ENCODE measurements at regions not wholly inside any gene's neighbourhood (a gene's known extent, or its start where the extent isn't known, plus 50 kb on each side); places are given as distances from the start of the nearest gene placed in this dataset.

DNA sequence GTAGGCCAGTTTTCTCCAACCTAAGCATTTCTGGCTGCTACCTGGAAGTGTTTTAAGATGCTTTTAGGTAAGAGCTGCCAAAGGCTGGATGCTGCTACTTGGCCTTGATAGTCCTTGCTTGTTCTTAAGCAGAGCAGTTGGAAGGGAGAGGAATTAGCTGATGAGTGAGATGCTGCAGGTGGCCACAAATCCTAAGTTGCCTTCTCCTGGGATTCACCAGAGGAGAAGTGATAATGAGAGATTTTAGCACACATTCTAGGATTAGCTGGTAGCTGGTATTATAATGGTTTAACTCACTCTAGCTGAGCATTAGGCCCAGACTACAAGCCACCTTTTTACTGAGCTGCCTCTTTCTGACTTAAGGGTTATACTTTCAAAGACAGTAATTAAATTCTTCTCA is 442.9 kb upstream of the RAG2 start:
- H3K27ac Mint-ChIP-seq: no peak overlapping the region
- H3K9me3 Mint-ChIP-seq: peaks cover 8 to 13% (median 10%) of the 10 kb centered on the region in 3 donors
- POLR2A ChIA-PET: no interaction called here
- Histone ChIP-seq H3K9me3 (no peaks in the 10 kb centered on the region), H3K36me3 (ENCODE audit: control insufficient read depth in 2 of 2, extremely low read depth in 1 of 2, insufficient read depth in 1 of 2, low read length in 1 of 2) (no peaks in the 10 kb centered on the region), H3K4me1 (ENCODE audit: control insufficient read depth in 1 of 2, extremely low read depth in 1 of 2, insufficient read depth in 2 of 2, low read length in 2 of 2) (no peaks in the 10 kb centered on the region), H3K4me3 (ENCODE audit: control insufficient read depth in 1 of 2, extremely low read depth in 1 of 2, low read length in 1 of 2) (no peak overlapping the region), H3K27me3 (replicated peaks in 1 of 2; ENCODE audit: control insufficient read depth in 2 of 2, extremely low read depth in 1 of 2, insufficient read depth in 2 of 2, low read length in 1 of 2) (no peaks in the 10 kb centered on the region), H3K27ac (ENCODE audit: low read length) (no peak overlapping the region)
- ATAC-seq (replicated peaks in 1 of 4) (no peak), DNase-seq (no peak)
- H3K27me3 Mint-ChIP-seq: no peaks in the 10 kb centered on the region
- no peaks in the 10 kb centered on the region for H3K4me1 Mint-ChIP-seq
- CTCF ChIA-PET: no interaction called here
- H3K36me3 Mint-ChIP-seq: no peaks in the 10 kb centered on the region
- no peak overlapping the region for H3K4me3 Mint-ChIP-seq

DNA sequence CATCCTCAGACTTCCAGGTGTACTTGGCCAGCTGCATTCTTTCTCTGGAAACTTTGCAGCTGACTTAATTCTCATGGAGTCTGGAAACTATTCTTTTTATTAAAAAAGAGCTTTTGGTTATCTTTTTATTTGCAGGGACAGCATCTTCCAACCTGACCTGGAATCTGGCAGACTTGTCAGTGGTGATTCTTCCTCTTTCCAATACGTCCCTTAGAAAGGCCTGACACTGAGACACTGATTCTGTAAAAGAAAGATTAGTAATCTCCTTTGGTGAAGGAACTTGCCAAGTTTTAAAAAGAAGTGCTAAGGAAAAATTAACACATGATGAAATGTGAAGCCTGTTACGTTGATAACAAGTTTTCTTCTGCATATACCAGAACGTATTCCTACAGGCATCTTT is 440.9 kb upstream of the RAG2 start:
- Mint-ChIP-seq H3K9me3 (peaks cover 10 to 14% (median 13%) of the 10 kb centered on the region in 3 donors), H3K36me3 (no peaks in the 10 kb centered on the region), H3K27me3 (no peaks in the 10 kb centered on the region), H3K4me1 (no peaks in the 10 kb centered on the region), H3K4me3 (no peak overlapping the region), H3K27ac (no peak overlapping the region)
- WGBS (ENCODE audit: insufficient coverage): no CpG with 5 or more reads among the region's 3 CpGs
- POLR2A ChIA-PET: no interaction called here
- DNase-seq: no peak
- ATAC-seq (replicated peaks in 1 of 4): no peak
- no peaks in the 10 kb centered on the region for H3K36me3 ChIP-seq (ENCODE audit: control insufficient read depth in 2 of 2, extremely low read depth in 1 of 2, insufficient read depth in 1 of 2, low read length in 1 of 2)
- no peaks in the 10 kb centered on the region for H3K9me3 ChIP-seq
- H3K4me1 ChIP-seq (ENCODE audit: control insufficient read depth in 1 of 2, extremely low read depth in 1 of 2, insufficient read depth in 2 of 2, low read length in 2 of 2): no peaks in the 10 kb centered on the region
- H3K4me3 ChIP-seq (ENCODE audit: control insufficient read depth in 1 of 2, extremely low read depth in 1 of 2, low read length in 1 of 2): no peak overlapping the region
- no peak overlapping the region for H3K27ac ChIP-seq (ENCODE audit: low read length)
- H3K27me3 ChIP-seq (replicated peaks in 1 of 2; ENCODE audit: control insufficient read depth in 2 of 2, extremely low read depth in 1 of 2, insufficient read depth in 2 of 2, low read length in 1 of 2): no peaks in the 10 kb centered on the region
- CTCF ChIA-PET: no interaction called here

DNA sequence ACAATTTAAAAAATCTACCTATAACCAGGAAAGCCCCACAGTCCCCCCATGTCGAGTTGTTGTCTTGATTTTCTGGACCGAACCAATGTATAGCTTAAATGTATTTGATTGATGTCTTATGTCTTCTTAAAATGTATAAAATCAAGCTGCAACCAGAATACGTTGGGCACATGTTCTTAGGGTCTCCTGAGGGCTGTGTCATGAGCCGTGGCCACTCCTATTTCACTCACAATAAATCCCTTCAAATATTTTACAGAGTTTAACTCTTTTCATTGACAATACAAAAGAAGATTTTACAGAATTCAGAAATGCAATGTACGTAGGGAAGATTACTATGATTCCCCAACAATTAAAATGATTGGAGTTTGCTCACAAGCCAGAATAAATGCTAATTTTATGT is 428.7 kb upstream of the RAG2 start:
- no peaks in the 10 kb centered on the region for H3K27me3 Mint-ChIP-seq
- DNase-seq: no peak
- Histone ChIP-seq H3K27me3 (replicated peaks in 1 of 2; ENCODE audit: control insufficient read depth in 2 of 2, extremely low read depth in 1 of 2, insufficient read depth in 2 of 2, low read length in 1 of 2) (no peaks in the 10 kb centered on the region), H3K9me3 (no peaks in the 10 kb centered on the region), H3K4me1 (ENCODE audit: control insufficient read depth in 1 of 2, extremely low read depth in 1 of 2, insufficient read depth in 2 of 2, low read length in 2 of 2) (no peaks in the 10 kb centered on the region), H3K36me3 (ENCODE audit: control insufficient read depth in 2 of 2, extremely low read depth in 1 of 2, insufficient read depth in 1 of 2, low read length in 1 of 2) (no peaks in the 10 kb centered on the region), H3K4me3 (ENCODE audit: control insufficient read depth in 1 of 2, extremely low read depth in 1 of 2, low read length in 1 of 2) (no peak overlapping the region), H3K27ac (ENCODE audit: low read length) (no peak overlapping the region)
- no peak overlapping the region for H3K4me3 Mint-ChIP-seq
- H3K27ac Mint-ChIP-seq: no peak overlapping the region
- ATAC-seq (replicated peaks in 1 of 4): no peak
- WGBS (ENCODE audit: insufficient coverage): no CpG with 5 or more reads among the region's 5 CpGs
- H3K36me3 Mint-ChIP-seq: no peaks in the 10 kb centered on the region
- peaks cover 0 to 11% (median 4%) of the 10 kb centered on the region in 3 donors for H3K9me3 Mint-ChIP-seq
- POLR2A ChIA-PET: no interaction called here
- CTCF ChIA-PET: no interaction called here
- no peaks in the 10 kb centered on the region for H3K4me1 Mint-ChIP-seq

DNA sequence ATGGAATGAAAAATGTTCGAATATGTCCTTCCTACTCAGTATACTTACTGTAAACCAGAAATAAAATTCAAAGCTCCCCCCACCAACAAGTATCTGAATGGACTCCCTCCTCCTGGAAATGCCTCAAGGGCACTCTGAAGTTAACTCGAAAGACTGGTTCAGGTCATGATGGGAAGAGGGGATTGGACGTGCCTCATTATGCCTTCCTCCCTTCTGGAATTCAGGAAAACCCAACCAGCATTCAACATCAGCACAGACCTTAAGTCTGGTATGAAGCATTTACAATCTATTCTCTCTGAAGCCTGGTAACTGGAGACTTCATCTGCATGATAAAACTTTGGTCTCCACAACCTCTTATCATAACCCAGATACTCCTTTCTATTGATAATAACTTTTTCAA is 428.3 kb upstream of the RAG2 start:
- no CpG with 5 or more reads among the region's 3 CpGs for WGBS (ENCODE audit: insufficient coverage)
- Histone ChIP-seq H3K4me1 (ENCODE audit: control insufficient read depth in 1 of 2, extremely low read depth in 1 of 2, insufficient read depth in 2 of 2, low read length in 2 of 2) (no peaks in the 10 kb centered on the region), H3K9me3 (no peaks in the 10 kb centered on the region), H3K4me3 (ENCODE audit: control insufficient read depth in 1 of 2, extremely low read depth in 1 of 2, low read length in 1 of 2) (no peak overlapping the region), H3K27me3 (replicated peaks in 1 of 2; ENCODE audit: control insufficient read depth in 2 of 2, extremely low read depth in 1 of 2, insufficient read depth in 2 of 2, low read length in 1 of 2) (no peaks in the 10 kb centered on the region), H3K27ac (ENCODE audit: low read length) (no peak overlapping the region), H3K36me3 (ENCODE audit: control insufficient read depth in 2 of 2, extremely low read depth in 1 of 2, insufficient read depth in 1 of 2, low read length in 1 of 2) (no peaks in the 10 kb centered on the region)
- Mint-ChIP-seq H3K4me3 (no peak overlapping the region), H3K4me1 (no peaks in the 10 kb centered on the region), H3K27ac (no peak overlapping the region), H3K9me3 (peaks cover 0 to 7% (median 4%) of the 10 kb centered on the region in 3 donors), H3K27me3 (no peaks in the 10 kb centered on the region), H3K36me3 (no peaks in the 10 kb centered on the region)
- DNase-seq (no peak), ATAC-seq (replicated peaks in 1 of 4) (no peak)
- ChIA-PET CTCF (no interaction called here), POLR2A (no interaction called here)

DNA sequence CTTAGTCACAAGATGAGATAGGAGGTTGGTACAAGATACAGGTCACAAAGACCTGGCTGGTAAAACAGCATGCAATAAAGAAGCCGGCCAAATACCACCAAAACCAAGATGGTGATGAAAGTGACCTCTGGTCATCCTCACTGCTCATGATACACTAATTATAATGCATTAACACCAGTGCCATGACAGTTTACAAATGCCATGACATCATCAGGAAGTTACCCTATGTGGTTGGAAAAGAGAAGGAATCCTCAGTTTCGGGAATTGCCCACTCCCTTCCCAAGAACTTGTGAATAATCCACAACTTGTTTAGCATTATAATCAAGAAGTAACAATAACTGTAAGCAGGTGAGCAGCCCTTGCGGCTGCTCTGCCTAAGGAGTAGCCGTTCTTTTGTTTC is 408.5 kb upstream of the RAG2 start:
- Mint-ChIP-seq H3K27me3 (no peaks in the 10 kb centered on the region), H3K9me3 (peaks cover 3 to 22% (median 3%) of the 10 kb centered on the region in 3 donors), H3K27ac (no peak overlapping the region), H3K36me3 (no peaks in the 10 kb centered on the region), H3K4me1 (no peaks in the 10 kb centered on the region), H3K4me3 (no peak overlapping the region)
- H3K4me3 ChIP-seq (ENCODE audit: control insufficient read depth in 1 of 2, extremely low read depth in 1 of 2, low read length in 1 of 2): no peak overlapping the region
- WGBS (ENCODE audit: insufficient coverage): no CpG with 5 or more reads among the region's 4 CpGs
- no peaks in the 10 kb centered on the region for H3K9me3 ChIP-seq
- no peaks in the 10 kb centered on the region for H3K36me3 ChIP-seq (ENCODE audit: control insufficient read depth in 2 of 2, extremely low read depth in 1 of 2, insufficient read depth in 1 of 2, low read length in 1 of 2)
- H3K27ac ChIP-seq (ENCODE audit: low read length): no peak overlapping the region
- DNase-seq: no peak
- no peak for ATAC-seq (replicated peaks in 1 of 4)
- no peaks in the 10 kb centered on the region for H3K4me1 ChIP-seq (ENCODE audit: control insufficient read depth in 1 of 2, extremely low read depth in 1 of 2, insufficient read depth in 2 of 2, low read length in 2 of 2)
- ChIA-PET CTCF (no interaction called here), POLR2A (no interaction called here)
- H3K27me3 ChIP-seq (replicated peaks in 1 of 2; ENCODE audit: control insufficient read depth in 2 of 2, extremely low read depth in 1 of 2, insufficient read depth in 2 of 2, low read length in 1 of 2): no peaks in the 10 kb centered on the region

GRCh38 chr11:37002831-37003230 is 404.8 kb upstream of the RAG2 start:
- peaks cover 3 to 12% (median 6%) of the 10 kb centered on the region in 3 donors for H3K9me3 Mint-ChIP-seq
- ATAC-seq (replicated peaks in 1 of 4) (no peak), DNase-seq (no peak)
- no peaks in the 10 kb centered on the region for H3K4me1 Mint-ChIP-seq
- Histone ChIP-seq H3K4me1 (ENCODE audit: control insufficient read depth in 1 of 2, extremely low read depth in 1 of 2, insufficient read depth in 2 of 2, low read length in 2 of 2) (no peaks in the 10 kb centered on the region), H3K4me3 (ENCODE audit: control insufficient read depth in 1 of 2, extremely low read depth in 1 of 2, low read length in 1 of 2) (no peak overlapping the region), H3K9me3 (no peaks in the 10 kb centered on the region), H3K36me3 (ENCODE audit: control insufficient read depth in 2 of 2, extremely low read depth in 1 of 2, insufficient read depth in 1 of 2, low read length in 1 of 2) (no peaks in the 10 kb centered on the region), H3K27ac (ENCODE audit: low read length) (no peak overlapping the region), H3K27me3 (replicated peaks in 1 of 2; ENCODE audit: control insufficient read depth in 2 of 2, extremely low read depth in 1 of 2, insufficient read depth in 2 of 2, low read length in 1 of 2) (no peaks in the 10 kb centered on the region)
- WGBS (ENCODE audit: insufficient coverage): 100% methylated on average over 1 of the region's 3 CpGs
- no peaks in the 10 kb centered on the region for H3K36me3 Mint-ChIP-seq
- H3K27me3 Mint-ChIP-seq: no peaks in the 10 kb centered on the region
- no peak overlapping the region for H3K4me3 Mint-ChIP-seq
- no peak overlapping the region for H3K27ac Mint-ChIP-seq
- ChIA-PET POLR2A (no interaction called here), CTCF (no interaction called here)

GRCh38 chr11:36997656-36998055 is 399.6 kb upstream of the RAG2 start:
- H3K9me3 ChIP-seq: no peaks in the 10 kb centered on the region
- POLR2A ChIA-PET: no interaction called here
- no CpG with 5 or more reads among the region's 6 CpGs for WGBS (ENCODE audit: insufficient coverage)
- no peak for ATAC-seq (replicated peaks in 1 of 4)
- no peak overlapping the region for H3K4me3 ChIP-seq (ENCODE audit: control insufficient read depth in 1 of 2, extremely low read depth in 1 of 2, low read length in 1 of 2)
- H3K36me3 Mint-ChIP-seq: no peaks in the 10 kb centered on the region
- peaks cover 7 to 18% (median 17%) of the 10 kb centered on the region in 3 donors for H3K9me3 Mint-ChIP-seq
- H3K27me3 Mint-ChIP-seq: no peaks in the 10 kb centered on the region
- DNase-seq: no peak
- no peaks in the 10 kb centered on the region for H3K4me1 Mint-ChIP-seq
- no peak overlapping the region for H3K27ac Mint-ChIP-seq
- CTCF ChIA-PET: no interaction called here
- no peaks in the 10 kb centered on the region for H3K27me3 ChIP-seq (replicated peaks in 1 of 2; ENCODE audit: control insufficient read depth in 2 of 2, extremely low read depth in 1 of 2, insufficient read depth in 2 of 2, low read length in 1 of 2)
- no peak overlapping the region for H3K27ac ChIP-seq (ENCODE audit: low read length)
- H3K4me1 ChIP-seq (ENCODE audit: control insufficient read depth in 1 of 2, extremely low read depth in 1 of 2, insufficient read depth in 2 of 2, low read length in 2 of 2): no peaks in the 10 kb centered on the region
- no peaks in the 10 kb centered on the region for H3K36me3 ChIP-seq (ENCODE audit: control insufficient read depth in 2 of 2, extremely low read depth in 1 of 2, insufficient read depth in 1 of 2, low read length in 1 of 2)
- no peak overlapping the region for H3K4me3 Mint-ChIP-seq

All from T-cell (primary cell).